SU-DHL-6 (cell line): ENCODE measurements at regions not wholly inside any gene's neighbourhood (a gene's known extent, or its start where the extent isn't known, plus 50 kb on each side); places are given as distances from the start of the nearest gene placed in this dataset.

Experiments used
- H2AFZ ChIP-seq: fragments of 200-600 bp; sonication (generic); 2 replicates; pipeline ENCODE4 v1.6.1; 2014; ENCODE audit warnings: low read depth, mild to moderate bottlenecking, moderate library complexity, mixed read lengths, antibody characterized with exemption, low read length; ENCODE audit not compliant: severe bottlenecking
- H3F3A ChIP-seq: fragments of 200-600 bp; shearing (Covaris generic); 2 replicates; pipeline ENCODE4 v1.6.0; 2016; ENCODE audit warnings: antibody characterized with exemption, mild to moderate bottlenecking; ENCODE audit not compliant: insufficient read depth
- H3K27ac ChIP-seq: fragments of 200-600 bp; sonication (generic); 2 replicates; pipeline ENCODE4 v1.5.1; 2016; ENCODE audit warnings: low read depth, mild to moderate bottlenecking, low read length, moderate library complexity, mixed read lengths
- H3K27me3 ChIP-seq: fragments of 200-600 bp; sonication (generic), shearing (Covaris generic); 2 replicates; pipeline ENCODE4 v1.6.0; 2014; ENCODE audit warnings: mild to moderate bottlenecking, low read length
- H3K36me3 ChIP-seq: fragments of 200-600 bp; sonication (generic); 2 replicates; pipeline ENCODE4 v1.6.1; 2014; ENCODE audit warnings: mild to moderate bottlenecking, low read length, mixed read lengths
- H3K4me2 ChIP-seq: fragments of 300-600, 200-600 bp; shearing (Covaris generic), sonication (generic); 2 replicates; pipeline ENCODE4 v1.6.0; 2014; ENCODE audit warnings: low read length, low read depth, mild to moderate bottlenecking; ENCODE audit not compliant: poor library complexity, severe bottlenecking
- H3K4me3 ChIP-seq: fragments of 200-600 bp; sonication (generic); 2 replicates; pipeline ENCODE4 v1.5.1; 2014; ENCODE audit warnings: antibody characterized with exemption, low read length, mild to moderate bottlenecking, mixed read lengths; ENCODE audit not compliant: insufficient read depth, poor library complexity, severe bottlenecking
- H3K79me2 ChIP-seq: fragments of 200-600 bp; sonication (generic); 2 replicates; pipeline ENCODE4 v1.6.1; 2014; ENCODE audit warnings: mild to moderate bottlenecking, low read length, moderate library complexity; ENCODE audit not compliant: insufficient read depth
- H3K9ac ChIP-seq: fragments of 200-600 bp; sonication (generic); 2 replicates; pipeline ENCODE4 v1.7.0; 2014; ENCODE audit warnings: mild to moderate bottlenecking, low read length
- H3K9me2 ChIP-seq: fragments of 200-600 bp; sonication (generic); replicated peaks from 2 replicates; pipeline ENCODE4 v1.6.1; 2014; ENCODE audit warnings: low read length; ENCODE audit not compliant: insufficient read depth
- H3K9me3 ChIP-seq: fragments of 200-600 bp; sonication (generic); 2 replicates; pipeline ENCODE4 v1.6.1; 2014; ENCODE audit warnings: low read length, mixed read lengths; ENCODE audit not compliant: insufficient read depth
- H4K20me1 ChIP-seq: fragments of 200-600 bp; sonication (generic); 2 replicates; pipeline ENCODE4 v1.6.1; 2014; ENCODE audit warnings: low read depth, mild to moderate bottlenecking, antibody characterized with exemption, low read length, moderate library complexity, mixed read lengths
- EZH2phosphoT487 ChIP-seq: fragments of 200-600 bp; sonication (generic), shearing (Covaris generic); conservative IDR thresholded peaks from 2 replicates; pipeline ENCODE4 v1.6.1; 2018; ENCODE audit warnings: mild to moderate bottlenecking, antibody characterized with exemption, low read length, moderate library complexity, mixed read lengths
- TF ChIP-seq, protein P1 (sequence below): fragments of 200-600 bp; sonication (generic); IDR thresholded peaks from one replicate; pipeline ENCODE4 v1.5.1; 2017; ENCODE audit warnings: antibody characterized with exemption, mild to moderate bottlenecking, low read length, moderate library complexity; ENCODE audit not compliant: insufficient read depth, poor library complexity, severe bottlenecking

- Histone ChIP-seq H3K9ac (no peak overlapping the region), H3F3A (no peaks in the 10 kb centered on the region), H3K27ac (no peak overlapping the region), H4K20me1 (no peaks in the 10 kb centered on the region), H3K36me3 (no peaks in the 10 kb centered on the region), H3K4me2 (no peak overlapping the region), H2AFZ (no peak overlapping the region), H3K27me3 (no peaks in the 10 kb centered on the region), H3K4me3 (no peak overlapping the region), H3K9me2 (no peaks in the 10 kb centered on the region), H3K9me3 (no peaks in the 10 kb centered on the region), H3K79me2 (no peaks in the 10 kb centered on the region)
- no peak for TF ChIP-seq EZH2phosphoT487
- TF ChIP-seq, protein P1, sequence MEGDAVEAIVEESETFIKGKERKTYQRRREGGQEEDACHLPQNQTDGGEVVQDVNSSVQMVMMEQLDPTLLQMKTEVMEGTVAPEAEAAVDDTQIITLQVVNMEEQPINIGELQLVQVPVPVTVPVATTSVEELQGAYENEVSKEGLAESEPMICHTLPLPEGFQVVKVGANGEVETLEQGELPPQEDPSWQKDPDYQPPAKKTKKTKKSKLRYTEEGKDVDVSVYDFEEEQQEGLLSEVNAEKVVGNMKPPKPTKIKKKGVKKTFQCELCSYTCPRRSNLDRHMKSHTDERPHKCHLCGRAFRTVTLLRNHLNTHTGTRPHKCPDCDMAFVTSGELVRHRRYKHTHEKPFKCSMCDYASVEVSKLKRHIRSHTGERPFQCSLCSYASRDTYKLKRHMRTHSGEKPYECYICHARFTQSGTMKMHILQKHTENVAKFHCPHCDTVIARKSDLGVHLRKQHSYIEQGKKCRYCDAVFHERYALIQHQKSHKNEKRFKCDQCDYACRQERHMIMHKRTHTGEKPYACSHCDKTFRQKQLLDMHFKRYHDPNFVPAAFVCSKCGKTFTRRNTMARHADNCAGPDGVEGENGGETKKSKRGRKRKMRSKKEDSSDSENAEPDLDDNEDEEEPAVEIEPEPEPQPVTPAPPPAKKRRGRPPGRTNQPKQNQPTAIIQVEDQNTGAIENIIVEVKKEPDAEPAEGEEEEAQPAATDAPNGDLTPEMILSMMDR, result no peak
Measured at GRCh38 chr9:129239946-129240490, 62.0 kb upstream of the IER5L start.

GRCh38 chr9:129237803-129238202 lies 59.7 kb upstream of the IER5L start:
- Histone ChIP-seq H3K4me3 (no peak overlapping the region), H3K27ac (no peak overlapping the region), H3K9me2 (no peaks in the 10 kb centered on the region), H3K79me2 (no peaks in the 10 kb centered on the region), H2AFZ (no peak overlapping the region), H3K36me3 (no peaks in the 10 kb centered on the region), H3K9ac (no peak overlapping the region), H3F3A (no peaks in the 10 kb centered on the region), H4K20me1 (no peaks in the 10 kb centered on the region), H3K9me3 (no peaks in the 10 kb centered on the region), H3K27me3 (no peaks in the 10 kb centered on the region), H3K4me2 (no peak overlapping the region)
- TF ChIP-seq EZH2phosphoT487, result no peak
- TF ChIP-seq, protein P1, result no peak

GRCh38 chr9:129237164-129237611 lies 59.1 kb upstream of the IER5L start:
- Histone ChIP-seq H3K27ac (no peak overlapping the region), H3K79me2 (no peaks in the 10 kb centered on the region), H3K36me3 (no peaks in the 10 kb centered on the region), H3F3A (no peaks in the 10 kb centered on the region), H3K27me3 (no peaks in the 10 kb centered on the region), H3K9me3 (no peaks in the 10 kb centered on the region), H3K9me2 (no peaks in the 10 kb centered on the region), H3K4me2 (no peak overlapping the region), H4K20me1 (no peaks in the 10 kb centered on the region), H3K4me3 (no peak overlapping the region), H2AFZ (no peak overlapping the region), H3K9ac (no peak overlapping the region)
- no peak for TF ChIP-seq EZH2phosphoT487
- TF ChIP-seq, protein P1, result no peak
